ENCODE measurements at regions not wholly inside any gene's neighbourhood (a gene's known extent, or its start where the extent isn't known, plus 50 kb on each side); places are given as distances from the start of the nearest gene placed in this dataset.

DNA sequence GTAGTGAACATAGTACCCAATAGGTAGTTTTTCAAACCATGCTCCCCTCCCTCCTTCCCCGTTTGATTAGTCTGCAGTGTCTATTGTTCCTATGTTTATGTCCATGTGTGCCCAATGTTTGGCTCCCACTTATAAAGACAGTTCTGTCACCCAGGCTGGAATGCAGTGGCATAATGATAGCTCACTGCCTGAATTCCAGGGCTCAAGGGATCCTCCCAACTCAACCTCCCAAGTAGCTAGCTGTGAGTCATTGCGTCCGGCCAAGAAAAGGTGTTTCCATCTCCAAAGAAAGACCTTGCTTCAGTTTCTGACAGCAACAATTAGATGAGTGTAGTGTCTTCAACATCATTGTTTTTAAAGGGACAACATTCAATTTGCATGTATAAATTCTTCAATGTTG lies 131.1 kb upstream of the CEP162 start:
- no peak for TF ChIP-seq Cebpa-rat (IDR thresholded peaks at IDR 0.05)
- no peaks in the 10 kb centered on the region for H3K27me3 ChIP-seq
- H3K9ac ChIP-seq = no peak overlapping the region
- no peaks in the 10 kb centered on the region for H4K20me1 ChIP-seq
- H3K36me3 ChIP-seq = no peaks in the 10 kb centered on the region
- H3K4me3 ChIP-seq = no peak overlapping the region
- no peaks in the 10 kb centered on the region; a peak in 1 of 20 replicates for H3K4me1 ChIP-seq
- no peaks in the 10 kb centered on the region for H3K9me3 ChIP-seq (replicated peaks in 1 of 11)
- H3K4me2 ChIP-seq = no peak overlapping the region
- H3K27ac ChIP-seq = no peak overlapping the region

DNA sequence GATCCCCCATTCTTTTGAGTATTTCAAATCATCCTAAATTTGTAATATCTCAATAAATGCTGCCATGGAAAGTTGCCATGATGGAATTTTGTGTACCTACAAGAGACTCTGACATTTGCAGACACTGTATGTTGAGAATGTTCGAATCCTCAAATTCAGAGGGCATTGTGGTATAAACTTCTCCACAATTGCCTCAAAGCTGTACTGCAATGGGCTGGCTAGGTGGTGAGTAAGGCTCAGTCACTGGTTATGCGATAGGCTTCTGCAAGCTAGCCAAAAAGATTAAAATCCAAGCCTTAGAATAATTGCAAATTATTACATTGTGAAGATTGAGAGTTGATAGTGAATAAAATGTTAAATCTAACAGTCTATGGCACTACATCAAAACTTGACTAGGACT lies 130.2 kb upstream of the CEP162 start:
- Histone ChIP-seq H3K9me3 (replicated peaks in 1 of 11) (no peaks in the 10 kb centered on the region), H4K20me1 (no peaks in the 10 kb centered on the region)
- no peak for TF ChIP-seq Cebpa-rat (IDR thresholded peaks at IDR 0.05)

DNA sequence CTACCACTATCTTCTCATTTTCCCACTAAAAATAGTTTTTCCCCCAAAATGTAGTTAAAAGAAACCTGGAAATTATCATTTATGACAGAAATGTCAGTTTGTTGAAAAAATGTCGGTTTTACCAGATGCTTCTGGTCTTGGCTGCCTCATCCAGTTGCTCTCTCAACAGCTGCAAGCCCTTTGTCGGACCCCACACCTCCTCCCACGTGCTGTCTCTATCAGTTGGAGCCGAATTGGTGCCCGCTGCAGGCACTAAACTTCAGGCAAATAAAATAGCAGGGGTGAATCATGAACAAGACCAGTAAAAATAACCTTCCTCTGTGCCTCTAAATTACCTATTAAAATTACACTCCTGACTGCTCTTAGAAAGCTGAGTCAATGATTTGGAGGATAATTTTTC lies 129.5 kb upstream of the CEP162 start:
- TF ChIP-seq Cebpa-rat (IDR thresholded peaks at IDR 0.05) = no peak
- Histone ChIP-seq H3K27me3 (no peaks in the 10 kb centered on the region), H3K36me3 (no peaks in the 10 kb centered on the region), H3K4me3 (no peak overlapping the region), H3K27ac (no peak overlapping the region), H3K9ac (no peak overlapping the region), H4K20me1 (no peaks in the 10 kb centered on the region), H3K4me2 (no peak overlapping the region), H3K9me3 (replicated peaks in 1 of 11) (no peaks in the 10 kb centered on the region), H3K4me1 (peaks cover 0 to 9% (median 0%) of the 10 kb centered on the region in 10 experiments; a peak in 1 of 20 replicates)

More for the DNA sequence above, 130.2 kb upstream of the CEP162 start:
- Histone ChIP-seq H3K4me1 (peaks cover 0 to 6% (median 0%) of the 10 kb centered on the region in 10 experiments; a peak in 1 of 20 replicates), H3K4me3 (no peak overlapping the region), H3K36me3 (no peaks in the 10 kb centered on the region), H3K27me3 (no peaks in the 10 kb centered on the region), H3K9ac (no peak overlapping the region), H3K27ac (no peak overlapping the region), H3K4me2 (no peak overlapping the region)

DNA sequence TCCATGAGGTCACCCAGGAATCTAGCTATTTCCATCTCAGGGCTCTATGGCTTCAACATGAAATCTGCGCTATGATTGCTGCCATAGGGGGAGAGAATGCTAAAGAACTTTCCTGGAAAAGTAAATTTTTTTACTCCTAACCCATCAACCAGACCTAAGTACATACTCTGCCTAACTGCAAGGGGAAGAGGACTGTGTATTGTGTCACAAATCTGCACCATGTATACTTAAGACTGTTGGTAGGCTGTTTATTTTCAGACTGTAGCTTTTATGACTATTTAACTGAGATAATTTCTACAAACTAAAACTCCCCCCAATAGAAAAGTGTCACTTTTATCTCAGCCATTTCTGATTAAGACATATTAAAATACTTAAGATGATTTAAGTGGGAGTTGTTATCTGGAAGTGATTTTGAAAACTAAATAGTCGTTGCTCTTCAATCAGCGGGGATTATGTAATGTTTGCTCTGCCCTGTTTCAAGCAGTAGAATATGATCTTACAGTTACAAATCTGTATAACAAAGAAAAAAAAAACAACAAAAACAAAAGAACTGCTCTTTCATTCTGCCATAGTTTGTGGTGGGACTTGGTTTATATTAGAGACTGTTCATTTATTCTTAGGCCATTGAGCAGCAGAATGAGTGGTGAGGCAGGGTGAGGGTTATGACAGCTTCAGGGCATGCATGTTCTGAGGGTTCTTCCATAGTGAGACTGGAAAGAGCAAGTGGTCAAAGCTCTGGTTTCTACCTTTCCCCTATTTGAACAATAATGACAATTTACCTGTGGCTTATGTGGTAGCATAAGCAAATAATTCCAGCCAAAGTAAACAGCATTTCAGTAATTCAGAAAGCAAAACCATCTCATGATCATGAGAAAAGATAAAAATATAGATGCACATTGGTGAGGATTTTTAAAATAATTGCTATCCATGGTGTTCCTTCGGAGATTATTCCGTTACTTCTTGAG lies 126.3 kb upstream of the CEP162 start:
- Histone ChIP-seq H3K9ac (no peak overlapping the region), H4K20me1 (no peaks in the 10 kb centered on the region), H3K4me3 (no peak overlapping the region), H3K4me1 (peaks cover 0 to 28% (median 0%) of the 10 kb centered on the region in 10 experiments; a peak in 4 of 20 replicates), H3K36me3 (no peaks in the 10 kb centered on the region), H3K4me2 (no peak overlapping the region), H3K27ac (no peak overlapping the region), H3K27me3 (no peaks in the 10 kb centered on the region), H3K9me3 (replicated peaks in 1 of 11) (no peaks in the 10 kb centered on the region)
- TF ChIP-seq Cebpa-rat (IDR thresholded peaks at IDR 0.05) = no peak

DNA sequence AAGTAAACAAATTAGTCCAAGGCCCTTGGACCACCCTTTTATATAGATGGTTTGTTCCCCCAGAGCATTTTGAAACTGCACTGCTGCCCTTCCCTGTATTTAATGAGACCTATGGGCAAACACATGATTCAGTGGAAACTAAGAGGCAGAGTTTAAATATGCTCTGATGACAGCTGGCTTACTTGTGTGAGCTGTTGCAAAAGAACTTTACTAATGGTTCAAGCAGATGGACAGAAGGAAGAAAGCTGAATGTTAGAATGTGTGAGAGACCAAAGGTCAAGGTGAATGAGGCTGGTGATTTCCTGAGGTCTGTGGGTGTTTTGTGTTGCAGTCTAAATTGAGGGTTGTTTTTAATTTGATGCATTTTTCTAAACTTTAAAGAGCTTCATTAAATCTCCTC lies 123.0 kb upstream of the CEP162 start:
- Histone ChIP-seq H3K27ac (no peak overlapping the region), H3K36me3 (no peaks in the 10 kb centered on the region), H3K9ac (no peak overlapping the region), H3K27me3 (no peaks in the 10 kb centered on the region), H3K9me3 (replicated peaks in 1 of 11) (no peaks in the 10 kb centered on the region), H3K4me3 (no peak overlapping the region), H3K4me2 (no peak overlapping the region), H3K4me1 (peaks cover 0 to 52% (median 0%) of the 10 kb centered on the region in 10 experiments; a peak in 4 of 20 replicates), H4K20me1 (no peaks in the 10 kb centered on the region)
- TF ChIP-seq Cebpa-rat (IDR thresholded peaks at IDR 0.05) = no peak

DNA sequence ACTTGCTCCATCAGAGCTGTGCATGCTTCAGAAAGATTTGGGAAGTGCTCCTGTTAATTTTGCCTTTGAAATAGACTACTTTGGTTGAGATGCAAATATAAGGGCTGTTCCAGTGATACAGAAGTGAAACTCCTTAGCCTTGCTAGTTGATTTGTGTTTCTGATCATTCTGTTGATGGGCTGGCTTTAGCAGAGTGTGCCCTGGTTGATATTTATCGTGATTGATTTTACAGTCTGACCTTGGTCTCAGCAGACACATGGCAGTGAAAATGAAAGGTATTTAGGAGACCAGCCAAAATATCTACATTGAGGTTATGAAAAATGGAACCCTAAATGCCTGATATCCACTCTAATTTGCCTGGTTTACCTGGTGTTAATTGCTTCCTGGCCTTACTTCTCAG lies 122.1 kb upstream of the CEP162 start:
- Histone ChIP-seq H3K4me1 (peaks cover 0 to 52% (median 0%) of the 10 kb centered on the region in 10 experiments; a peak in 4 of 20 replicates), H3K9me3 (replicated peaks in 1 of 11) (peaks cover 0 to 3% (median 0%) of the 10 kb centered on the region in 11 experiments; a peak in 2 of 22 replicates), H3K4me3 (no peak overlapping the region), H3K9ac (no peak overlapping the region), H3K36me3 (no peaks in the 10 kb centered on the region), H3K27ac (no peak overlapping the region), H4K20me1 (no peaks in the 10 kb centered on the region), H3K27me3 (no peaks in the 10 kb centered on the region), H3K4me2 (peak overlapping the region in 2 of 11 experiments; percentile 40 to 47; a peak in 3 of 22 replicates)
- TF ChIP-seq Cebpa-rat (IDR thresholded peaks at IDR 0.05) = no peak

DNA sequence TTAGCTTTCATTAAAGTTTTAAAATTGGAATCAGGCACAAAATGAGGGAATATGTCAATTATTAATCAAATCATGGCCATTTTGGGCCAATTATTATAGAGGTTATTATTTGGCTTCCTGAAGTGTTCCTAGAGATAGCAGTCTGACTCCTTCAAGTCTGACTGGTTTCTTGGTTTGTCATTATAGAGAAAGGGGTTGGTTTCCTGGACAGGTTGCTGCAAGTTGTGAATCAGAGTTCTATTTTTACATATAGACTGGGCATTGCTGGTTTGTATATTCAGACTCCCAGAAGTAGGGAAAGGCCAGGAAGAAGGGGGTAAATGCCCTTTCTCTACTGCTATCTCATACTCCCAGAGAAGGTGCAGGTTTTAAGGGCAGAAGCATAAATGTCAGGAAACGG lies 121.4 kb upstream of the CEP162 start:
- H3K9ac ChIP-seq = no peak overlapping the region
- peak overlapping the region in 2 of 11 experiments; percentile 40 to 52; a peak in 3 of 22 replicates for H3K4me2 ChIP-seq
- H3K4me3 ChIP-seq = no peak overlapping the region
- H3K4me1 ChIP-seq = peaks cover 0 to 52% (median 0%) of the 10 kb centered on the region in 10 experiments; a peak in 4 of 20 replicates
- H4K20me1 ChIP-seq = no peaks in the 10 kb centered on the region
- H3K9me3 ChIP-seq (replicated peaks in 1 of 11) = peaks cover 0 to 9% (median 0%) of the 10 kb centered on the region in 11 experiments; a peak in 3 of 22 replicates
- H3K27me3 ChIP-seq = no peaks in the 10 kb centered on the region
- no peaks in the 10 kb centered on the region for H3K36me3 ChIP-seq
- TF ChIP-seq Cebpa-rat (IDR thresholded peaks at IDR 0.05) = no peak
- H3K27ac ChIP-seq = no peak overlapping the region

DNA sequence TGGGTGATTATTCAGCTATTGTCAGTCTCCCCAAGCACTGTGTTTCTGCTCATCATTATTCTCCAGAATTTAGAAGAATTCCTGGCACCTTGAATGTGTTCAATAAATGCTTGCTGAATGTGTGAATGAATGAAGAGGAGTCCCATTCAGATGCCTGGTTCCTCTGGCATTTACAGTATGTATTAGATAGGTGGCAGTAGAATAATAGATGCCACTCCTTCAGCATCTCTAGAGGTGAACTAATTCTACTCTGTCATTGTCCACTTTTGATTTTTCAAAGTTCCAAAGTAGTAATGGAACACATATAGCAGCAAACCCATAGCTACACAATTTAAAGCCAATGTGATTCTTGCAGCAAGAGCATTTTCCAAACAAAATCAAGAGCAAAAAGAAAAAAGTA lies 118.9 kb upstream of the CEP162 start:
- no peaks in the 10 kb centered on the region for H3K36me3 ChIP-seq

DNA sequence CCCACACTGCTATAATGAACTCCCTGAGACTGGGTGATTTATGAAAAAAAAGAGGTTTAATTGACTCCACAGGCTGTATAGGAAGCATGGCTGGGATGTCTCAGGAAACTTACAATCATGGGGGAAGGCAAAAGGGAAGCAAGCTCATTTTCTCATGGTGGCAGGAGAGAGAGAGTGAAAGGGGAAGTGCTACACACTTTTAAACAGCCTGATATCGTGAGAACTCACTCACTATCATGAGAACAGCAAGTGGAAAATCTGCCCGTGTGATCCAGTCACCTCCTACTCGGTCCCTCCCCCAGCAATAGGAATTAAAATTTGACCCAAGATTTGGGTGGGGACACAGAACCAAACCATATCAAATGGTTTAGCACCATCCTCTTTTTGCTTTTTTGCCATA lies 116.6 kb upstream of the CEP162 start:
- TF ChIP-seq Cebpa-rat (IDR thresholded peaks at IDR 0.05) = no peak
- H3K36me3 ChIP-seq = no peaks in the 10 kb centered on the region
- H3K4me3 ChIP-seq = no peak overlapping the region
- H3K9me3 ChIP-seq (replicated peaks in 1 of 11) = peaks cover 0 to 15% (median 0%) of the 10 kb centered on the region in 11 experiments; a peak in 4 of 22 replicates
- no peak overlapping the region for H3K27ac ChIP-seq
- H3K27me3 ChIP-seq = no peaks in the 10 kb centered on the region
- peaks cover 0 to 27% (median 0%) of the 10 kb centered on the region in 10 experiments; a peak in 4 of 20 replicates for H3K4me1 ChIP-seq
- no peak overlapping the region for H3K9ac ChIP-seq
- H3K4me2 ChIP-seq = no peak overlapping the region
- no peaks in the 10 kb centered on the region for H4K20me1 ChIP-seq

More for the DNA sequence above, 118.9 kb upstream of the CEP162 start:
- H3K4me2 ChIP-seq = no peak overlapping the region
- no peaks in the 10 kb centered on the region for H3K27me3 ChIP-seq
- H4K20me1 ChIP-seq = no peaks in the 10 kb centered on the region
- H3K9ac ChIP-seq = no peak overlapping the region
- peaks cover 0 to 10% (median 0%) of the 10 kb centered on the region in 11 experiments; a peak in 3 of 22 replicates for H3K9me3 ChIP-seq (replicated peaks in 1 of 11)
- peaks cover 0 to 43% (median 0%) of the 10 kb centered on the region in 10 experiments; a peak in 4 of 20 replicates for H3K4me1 ChIP-seq
- no peak for TF ChIP-seq Cebpa-rat (IDR thresholded peaks at IDR 0.05)
- no peak overlapping the region for H3K27ac ChIP-seq
- H3K4me3 ChIP-seq = no peak overlapping the region
